Adrenal gland (tissue), 9 donors: ENCODE measurements at regions not wholly inside any gene's neighbourhood (a gene's known extent, or its start where the extent isn't known, plus 50 kb on each side); places are given as distances from the start of the nearest gene placed in this dataset.

ENCODE experiments used
- DNase-seq, 7 donors: peaks; one replicate each; pipeline ENCODE4 v3.0.0-alpha.2; 2019 to 2020
- H3K27ac ChIP-seq, 5 donors: fragments of 200-600 bp; sonication (generic) in 4 of 5; 1 replicate in 3 of 5; 2 replicates in 2 of 5; pipeline versions ENCODE4 v1.5.1 to v1.8.0; 2016 to 2020; ENCODE audit warnings: mild to moderate bottlenecking in 1 of 5
- H3K27me3 ChIP-seq: fragments of 200-600 bp; 2 replicates; pipeline ENCODE4 v1.8.0; 2021
- H3K36me3 ChIP-seq, 2 donors: fragments of 200-600 bp; replicated peaks in 1 of 2; 1 replicate in 1 of 2; 2 replicates in 1 of 2; pipeline versions ENCODE4 v1.5.1 to v1.8.0; 2018 to 2022
- H3K4me1 ChIP-seq, 2 donors: fragments of 200-600 bp; replicated peaks in 1 of 2; 1 replicate in 1 of 2; 2 replicates in 1 of 2; pipeline versions ENCODE4 v1.5.1 to v1.8.0; 2018 to 2021
- H3K4me3 ChIP-seq, 4 donors: fragments of 200-600 bp; sonication (generic) in 3 of 4; one replicate each; pipeline ENCODE4 v1.5.1; 2016 to 2018
- H3K9me3 ChIP-seq, 3 donors: fragments of 200-600 bp; sonication (generic) in 1 of 3; replicated peaks in 1 of 3; 1 replicate in 2 of 3; 2 replicates in 1 of 3; pipeline versions ENCODE4 v1.5.1 to v1.8.0; 2016 to 2021
- POLR2A ChIP-seq, 2 donors: fragments of 450-650 bp; IDR thresholded peaks; one replicate each; pipeline ENCODE4 v1.6.1; 2017; ENCODE audit warnings: antibody characterized with exemption in 2 of 2, mild to moderate bottlenecking in 2 of 2, moderate library complexity in 1 of 2
- WGBS, 4 donors: extraction: QIAGEN DNeasy Blood & Tissue Kit in 2 of 4; methylation state at CpG; one replicate each; pipeline versions ENCODE4 v1.1.5 to v1.1.7; 2013 to 2017; 5-methylcytosine and 5-hydroxymethylcytosine counted together
- intact Hi-C, 2 donors: fragments of 100-400 bp; cut with DNase I; formaldehyde crosslinking; loops; one replicate each; pipeline versions ENCODE4 v1.14.1 to v1.15.0; 2022 to 2023
- TF ChIP-seq, protein P1 (sequence below), 6 experiments: fragments of 450-650 bp in 4 of 6; fragments of 200-600 bp in 2 of 6; sonication (generic) in 1 of 6; IDR thresholded peaks; 1 replicate in 5 of 6; 2 replicates in 1 of 6; pipeline versions ENCODE4 v1.5.1 to v1.8.0; 2016 to 2021; ENCODE audit warnings: antibody characterized with exemption in 6 of 6, mild to moderate bottlenecking in 2 of 6, moderate library complexity in 1 of 6
- donor health status: healthy with polysubstance abuse.
- donor health status: Bipolar disorder and iron deficiency.
- donor health status: DM: yes; HTN: yes; CAD: no.
- donor health status: DM: no; HTN: no; CAD: no.
- donor health status: DM: no; HTN: no; CAD: no.

DNA sequence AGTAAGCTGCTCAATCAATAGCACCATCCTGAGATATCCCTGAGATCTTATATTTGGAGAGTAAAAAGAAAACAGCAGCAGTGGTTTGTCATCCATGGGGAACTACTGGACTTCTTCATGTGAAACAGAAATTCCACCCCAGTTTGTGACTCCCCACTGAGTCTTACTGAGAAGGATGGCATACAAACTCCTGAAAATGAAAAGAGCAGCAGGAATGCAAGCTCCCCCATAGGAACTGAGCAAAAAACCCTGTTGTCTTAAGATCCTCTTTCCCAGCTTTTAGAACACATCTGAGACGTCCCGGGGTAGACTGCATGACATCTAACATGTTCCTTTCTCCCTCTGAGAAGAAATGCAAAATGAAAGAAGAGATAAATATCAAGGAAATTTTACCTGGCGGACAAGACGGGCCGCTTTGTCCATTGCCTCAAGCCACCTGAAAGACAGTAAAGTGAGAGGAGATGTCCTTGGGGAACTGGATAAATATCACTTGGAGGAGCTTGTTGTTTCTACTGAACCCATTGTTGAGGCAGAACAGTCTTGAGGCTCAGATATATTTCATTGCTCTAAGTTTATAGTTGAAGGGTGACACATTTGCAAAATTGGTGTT is 117.1 kb downstream of the NUDT12 start:
- 79 to 89% (median 83%) methylated on average over 5 of the region's 5 CpGs for WGBS, 4 donors
- TF ChIP-seq, protein P1, sequence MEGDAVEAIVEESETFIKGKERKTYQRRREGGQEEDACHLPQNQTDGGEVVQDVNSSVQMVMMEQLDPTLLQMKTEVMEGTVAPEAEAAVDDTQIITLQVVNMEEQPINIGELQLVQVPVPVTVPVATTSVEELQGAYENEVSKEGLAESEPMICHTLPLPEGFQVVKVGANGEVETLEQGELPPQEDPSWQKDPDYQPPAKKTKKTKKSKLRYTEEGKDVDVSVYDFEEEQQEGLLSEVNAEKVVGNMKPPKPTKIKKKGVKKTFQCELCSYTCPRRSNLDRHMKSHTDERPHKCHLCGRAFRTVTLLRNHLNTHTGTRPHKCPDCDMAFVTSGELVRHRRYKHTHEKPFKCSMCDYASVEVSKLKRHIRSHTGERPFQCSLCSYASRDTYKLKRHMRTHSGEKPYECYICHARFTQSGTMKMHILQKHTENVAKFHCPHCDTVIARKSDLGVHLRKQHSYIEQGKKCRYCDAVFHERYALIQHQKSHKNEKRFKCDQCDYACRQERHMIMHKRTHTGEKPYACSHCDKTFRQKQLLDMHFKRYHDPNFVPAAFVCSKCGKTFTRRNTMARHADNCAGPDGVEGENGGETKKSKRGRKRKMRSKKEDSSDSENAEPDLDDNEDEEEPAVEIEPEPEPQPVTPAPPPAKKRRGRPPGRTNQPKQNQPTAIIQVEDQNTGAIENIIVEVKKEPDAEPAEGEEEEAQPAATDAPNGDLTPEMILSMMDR (IDR thresholded peaks at IDR 0.05) = no peak
- TF ChIP-seq POLR2A (IDR thresholded peaks at IDR 0.05) = no peak
- H3K4me1 ChIP-seq = peaks cover under 1 to 9% of the 10 kb centered on the region in 2 donors
- DNase-seq = no peak
- intact Hi-C loops = no loop called here
- no peaks in the 10 kb centered on the region for H3K9me3 ChIP-seq
- no peaks in the 10 kb centered on the region for H3K27me3 ChIP-seq
- no peak overlapping the region for H3K27ac ChIP-seq
- no peak overlapping the region for H3K4me3 ChIP-seq
- no peaks in the 10 kb centered on the region for H3K36me3 ChIP-seq

DNA sequence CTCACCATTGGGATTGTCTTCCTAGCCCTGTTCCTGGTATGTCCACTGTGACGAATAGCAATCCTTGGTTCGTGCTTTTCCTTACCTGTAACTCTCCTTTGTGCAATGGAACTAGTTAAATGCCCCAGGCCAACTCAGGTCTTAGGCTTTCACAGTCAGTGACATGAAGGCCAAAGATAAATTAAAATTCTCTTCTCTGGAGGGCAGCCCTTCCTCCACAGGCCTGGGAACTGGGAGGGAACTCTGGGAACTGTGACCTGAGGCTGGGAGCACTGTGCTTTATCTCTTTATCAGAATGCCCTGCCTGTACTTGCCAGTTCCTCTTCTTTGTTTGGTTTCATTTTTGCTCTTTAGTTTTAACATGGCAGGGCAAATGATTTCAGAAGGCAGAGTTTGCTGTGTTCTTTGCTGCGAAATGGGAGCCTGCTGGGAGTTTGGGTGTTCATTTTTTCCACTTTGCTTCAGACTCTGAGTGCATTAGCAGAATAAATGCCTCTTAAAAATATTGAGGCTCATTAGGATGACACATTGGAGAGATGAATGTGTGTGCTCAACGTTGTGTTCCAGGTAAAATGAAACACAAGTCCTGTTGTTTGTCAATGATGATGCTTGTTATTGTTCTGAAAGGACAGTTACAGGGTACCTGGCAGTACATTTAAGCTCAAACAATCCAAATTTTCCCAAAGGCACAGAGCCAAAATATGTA is 118.1 kb downstream of the NUDT12 start:
- WGBS, 4 donors = 59 to 65% (median 61%) methylated on average over 4 of the region's 4 CpGs

DNA sequence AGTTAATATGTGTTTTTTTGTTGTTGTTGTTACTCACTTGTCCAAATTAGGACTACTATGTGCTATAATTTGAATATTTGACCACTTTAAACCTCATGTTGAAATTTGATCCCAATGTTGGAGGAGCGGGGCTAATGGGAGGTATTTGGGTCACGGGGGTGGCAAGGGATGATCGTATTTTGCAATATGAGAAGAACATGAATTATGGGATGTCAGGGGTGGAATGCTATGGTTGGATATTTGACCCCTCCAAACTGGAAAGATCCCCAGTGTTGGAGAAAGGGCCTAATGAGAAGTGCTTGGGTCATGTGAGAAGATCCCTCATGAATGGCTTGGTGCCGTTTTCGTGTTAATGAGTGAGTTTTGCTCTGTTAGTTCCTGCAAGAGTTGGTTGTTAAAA is 119.8 kb downstream of the NUDT12 start:
- Histone ChIP-seq H3K9me3 (no peaks in the 10 kb centered on the region), H3K27ac (no peak overlapping the region), H3K4me1 (peaks cover 0 to 9% of the 10 kb centered on the region in 2 donors), H3K36me3 (no peaks in the 10 kb centered on the region), H3K4me3 (no peak overlapping the region), H3K27me3 (no peaks in the 10 kb centered on the region)
- intact Hi-C loops = no loop called here
- no peak for TF ChIP-seq POLR2A (IDR thresholded peaks at IDR 0.05)
- TF ChIP-seq, protein P1 (IDR thresholded peaks at IDR 0.05) = no peak
- no peak for DNase-seq
- 87 to 95% (median 92%) methylated on average over 5 of the region's 5 CpGs for WGBS, 4 donors

More for the DNA sequence above, 118.1 kb downstream of the NUDT12 start:
- Histone ChIP-seq H3K27ac (peak overlapping the region in 2 of 5 donors; percentile 1 to 2), H3K36me3 (no peaks in the 10 kb centered on the region), H3K27me3 (no peaks in the 10 kb centered on the region), H3K9me3 (no peaks in the 10 kb centered on the region), H3K4me1 (peaks cover 0 to 9% of the 10 kb centered on the region in 2 donors), H3K4me3 (no peak overlapping the region)
- peak in 4 of 7 donors; percentile 28 to 59 (median 44) for DNase-seq
- intact Hi-C loops = no loop called here
- TF ChIP-seq, protein P1 (IDR thresholded peaks at IDR 0.05) = no peak
- no peak for TF ChIP-seq POLR2A (IDR thresholded peaks at IDR 0.05)

DNA sequence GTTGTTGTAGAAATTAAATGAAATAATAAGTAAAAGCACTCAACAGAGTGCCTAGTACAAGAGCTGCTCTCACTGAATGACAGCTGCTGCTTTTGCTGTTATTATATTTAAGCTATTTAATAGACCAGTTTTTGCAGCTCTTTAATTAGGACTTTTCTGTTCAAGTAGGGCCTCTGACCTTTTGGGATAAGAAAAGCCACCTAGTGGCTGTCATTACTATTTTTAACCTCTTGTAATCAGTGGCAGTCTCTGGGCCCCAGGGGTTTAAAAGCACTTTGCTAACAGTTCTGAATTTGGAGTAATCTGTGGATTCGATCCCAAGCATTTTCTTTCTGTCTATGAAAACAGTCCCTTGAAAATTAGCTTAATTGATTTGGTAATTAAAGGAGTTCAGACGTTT is 121.1 kb downstream of the NUDT12 start:
- Histone ChIP-seq H3K9me3 (no peaks in the 10 kb centered on the region), H3K4me3 (no peak overlapping the region), H3K36me3 (no peaks in the 10 kb centered on the region), H3K27me3 (no peaks in the 10 kb centered on the region), H3K27ac (no peak overlapping the region), H3K4me1 (peaks cover 0 to 9% of the 10 kb centered on the region in 2 donors)
- TF ChIP-seq, protein P1 (IDR thresholded peaks at IDR 0.05) = peak in 1 of 6 experiments; percentile 12
- TF ChIP-seq POLR2A (IDR thresholded peaks at IDR 0.05) = no peak
- WGBS, 4 donors = 57 to 66% (median 62%) methylated on average over 2 of the region's 2 CpGs
- no peak for DNase-seq
- intact Hi-C loops = no loop called here
